H9 (cell line): ENCODE measurements at regions not wholly inside any gene's neighbourhood (a gene's known extent, or its start where the extent isn't known, plus 50 kb on each side); places are given as distances from the start of the nearest gene placed in this dataset.

Experiments
- DNase-seq: peaks from one replicate; pipeline ENCODE4 v3.0.0-alpha.2; 2017
- H2AFZ ChIP-seq: one replicate; pipeline ENCODE4 v1.6.1; 2013; ENCODE audit warnings: mild to moderate bottlenecking, low read length, control low read depth, moderate library complexity
- H2AK5ac ChIP-seq: 2 replicates; pipeline ENCODE4 v1.6.1; 2013; ENCODE audit warnings: low read length, control low read depth, mixed read lengths; ENCODE audit not compliant: insufficient read length
- H2BK120ac ChIP-seq: one replicate; pipeline ENCODE4 v1.6.1; 2013; ENCODE audit warnings: low read depth, mild to moderate bottlenecking, low read length, control low read depth, inconsistent platforms; ENCODE audit not compliant: poor library complexity, severe bottlenecking
- H2BK12ac ChIP-seq: 2 replicates; pipeline ENCODE4 v1.6.1; 2013; ENCODE audit warnings: low read length, control low read depth, mixed read lengths, low read depth; ENCODE audit not compliant: insufficient read length
- H2BK15ac ChIP-seq: 2 replicates; pipeline ENCODE4 v1.6.1; 2013; ENCODE audit warnings: low read depth, low read length, control low read depth
- H2BK20ac ChIP-seq: one replicate; pipeline ENCODE4 v1.6.1; 2013; ENCODE audit warnings: low read depth, mild to moderate bottlenecking, low read length, control low read depth, inconsistent platforms; ENCODE audit not compliant: poor library complexity, severe bottlenecking
- H2BK5ac ChIP-seq: 2 replicates; pipeline ENCODE4 v1.6.1; 2013; ENCODE audit warnings: low read length, control low read depth, mixed read lengths; ENCODE audit not compliant: insufficient read length
- H3K14ac ChIP-seq: 2 replicates; pipeline ENCODE4 v1.6.1; 2013; ENCODE audit warnings: low read length, control low read depth; ENCODE audit not compliant: insufficient read depth
- H3K18ac ChIP-seq: 2 replicates; pipeline ENCODE4 v1.6.1; 2013; ENCODE audit warnings: low read depth, mild to moderate bottlenecking, mixed read lengths, low read length, control low read depth; ENCODE audit not compliant: insufficient read length
- H3K23ac ChIP-seq: 2 replicates; pipeline ENCODE4 v1.6.1; 2013; ENCODE audit warnings: low read length, control low read depth, mixed read lengths, low read depth; ENCODE audit not compliant: insufficient read length
- H3K23me2 ChIP-seq: 2 replicates; pipeline ENCODE4 v1.6.1; 2013; ENCODE audit warnings: low read depth, mild to moderate bottlenecking, mixed read lengths, low read length, control low read depth; ENCODE audit not compliant: insufficient read length, poor library complexity, severe bottlenecking
- H3K27ac ChIP-seq: 2 replicates; pipeline ENCODE4 v1.5.1; 2013; ENCODE audit warnings: low read length, control low read depth, mixed read lengths, low read depth; ENCODE audit not compliant: insufficient read length
- H3K27me3 ChIP-seq: 2 replicates; pipeline ENCODE4 v1.6.1; 2013; ENCODE audit warnings: low read length, control low read depth, inconsistent platforms; ENCODE audit not compliant: insufficient read depth
- H3K4ac ChIP-seq: 2 replicates; pipeline ENCODE4 v1.6.1; 2013; ENCODE audit warnings: low read depth, mild to moderate bottlenecking, control low read depth, inconsistent platforms, low read length, moderate library complexity
- H3K4me1 ChIP-seq: 2 replicates; pipeline ENCODE4 v1.6.1; 2013; ENCODE audit warnings: low read length, control low read depth, inconsistent platforms; ENCODE audit not compliant: insufficient read depth
- H3K4me2 ChIP-seq: 2 replicates; pipeline ENCODE4 v1.6.1; 2013; ENCODE audit warnings: low read length, control low read depth, mixed read lengths; ENCODE audit not compliant: insufficient read length, insufficient read depth
- H3K56ac ChIP-seq: 2 replicates; pipeline ENCODE4 v1.6.1; 2013; ENCODE audit warnings: low read depth, mild to moderate bottlenecking, mixed read lengths, low read length, control low read depth; ENCODE audit not compliant: insufficient read length
- H3K79me1 ChIP-seq: 2 replicates; pipeline ENCODE4 v1.6.1; 2013; ENCODE audit warnings: low read depth, mild to moderate bottlenecking, moderate library complexity, low read length, control low read depth, inconsistent platforms; ENCODE audit not compliant: insufficient read depth, poor library complexity, severe bottlenecking
- H3K79me2 ChIP-seq: 2 replicates; pipeline ENCODE4 v1.6.1; 2013; ENCODE audit warnings: low read length, control low read depth, inconsistent platforms; ENCODE audit not compliant: insufficient read depth
- H3K9ac ChIP-seq: 2 replicates; pipeline ENCODE4 v1.6.1; 2013; ENCODE audit warnings: low read length, control low read depth, mixed read lengths; ENCODE audit not compliant: insufficient read length; ENCODE audit errors: extremely low read depth
- H3K9me3 ChIP-seq: one replicate; pipeline ENCODE4 v1.6.1; 2013; ENCODE audit warnings: low read depth, low read length, inconsistent platforms; ENCODE audit not compliant: control insufficient read depth
- H3T11ph ChIP-seq: one replicate; pipeline ENCODE4 v1.6.1; 2013; ENCODE audit warnings: mild to moderate bottlenecking, low read length, control low read depth, inconsistent platforms
- H4K20me1 ChIP-seq: one replicate; pipeline ENCODE4 v1.6.1; 2013; ENCODE audit not compliant: control insufficient read depth, insufficient read length, insufficient read depth
- H4K5ac ChIP-seq: 2 replicates; pipeline ENCODE4 v1.6.1; 2013; ENCODE audit warnings: low read depth, mild to moderate bottlenecking, mixed read lengths, low read length, control low read depth; ENCODE audit not compliant: insufficient read length
- H4K8ac ChIP-seq: replicated peaks from 2 replicates; pipeline ENCODE4 v1.6.1; 2013; ENCODE audit warnings: low read length, control low read depth, mixed read lengths, low read depth; ENCODE audit not compliant: insufficient read length
- H4K91ac ChIP-seq: 2 replicates; pipeline ENCODE4 v1.6.1; 2013; ENCODE audit warnings: low read depth, mild to moderate bottlenecking, moderate library complexity, mixed read lengths, low read length, control low read depth; ENCODE audit not compliant: insufficient read length
- H3K27ac Mint-ChIP-seq, 3 experiments: 2 replicates in 2 of 3; 3 replicates in 1 of 3; pipeline ENCODE4 v1.8.0; 2020 to 2021; ENCODE audit warnings: mixed read lengths in 3 of 3, mild to moderate bottlenecking in 1 of 3, moderate library complexity in 1 of 3
- H3K27me3 Mint-ChIP-seq: 2 replicates; pipeline ENCODE4 v1.8.0; 2021; ENCODE audit warnings: low read depth, mild to moderate bottlenecking, moderate library complexity, mixed read lengths
- H3K36me3 Mint-ChIP-seq, 3 experiments: 2 replicates in 2 of 3; 3 replicates in 1 of 3; pipeline ENCODE4 v1.8.0; 2020 to 2021; ENCODE audit warnings: low read depth in 3 of 3, mixed read lengths in 3 of 3; ENCODE audit not compliant: insufficient read depth in 1 of 3
- H3K4me1 Mint-ChIP-seq, 2 experiments: 2 replicates each; pipeline ENCODE4 v1.8.0; 2020; ENCODE audit warnings: mixed read lengths in 2 of 2
- H3K4me3 Mint-ChIP-seq, 2 experiments: 2 replicates in 1 of 2; 3 replicates in 1 of 2; pipeline ENCODE4 v1.8.0; 2020 to 2021; ENCODE audit warnings: mild to moderate bottlenecking in 2 of 2, mixed read lengths in 2 of 2, moderate library complexity in 1 of 2
- H3K9me3 Mint-ChIP-seq, 2 experiments: 2 replicates in 1 of 2; 3 replicates in 1 of 2; pipeline ENCODE4 v1.8.0; 2020; ENCODE audit warnings: mild to moderate bottlenecking in 2 of 2, mixed read lengths in 2 of 2, moderate library complexity in 1 of 2
- WGBS: extraction: QIAGEN DNeasy Blood & Tissue Kit; methylation state at CpG from one replicate; pipeline ENCODE4 v1.1.7; 2013; ENCODE audit warnings: missing lambda C conversion rate, low lambda C conversion rate, mixed read lengths; ENCODE audit not compliant: insufficient read length; ENCODE audit errors: extremely low coverage; 5-methylcytosine and 5-hydroxymethylcytosine counted together
- TF ChIP-seq, protein P1 (sequence below): fragments of 200-600 bp; sonication (generic); conservative IDR thresholded peaks from 3 replicates; pipeline ENCODE4 v1.8.0; 2021; ENCODE audit warnings: antibody characterized with exemption, mild to moderate bottlenecking

DNA sequence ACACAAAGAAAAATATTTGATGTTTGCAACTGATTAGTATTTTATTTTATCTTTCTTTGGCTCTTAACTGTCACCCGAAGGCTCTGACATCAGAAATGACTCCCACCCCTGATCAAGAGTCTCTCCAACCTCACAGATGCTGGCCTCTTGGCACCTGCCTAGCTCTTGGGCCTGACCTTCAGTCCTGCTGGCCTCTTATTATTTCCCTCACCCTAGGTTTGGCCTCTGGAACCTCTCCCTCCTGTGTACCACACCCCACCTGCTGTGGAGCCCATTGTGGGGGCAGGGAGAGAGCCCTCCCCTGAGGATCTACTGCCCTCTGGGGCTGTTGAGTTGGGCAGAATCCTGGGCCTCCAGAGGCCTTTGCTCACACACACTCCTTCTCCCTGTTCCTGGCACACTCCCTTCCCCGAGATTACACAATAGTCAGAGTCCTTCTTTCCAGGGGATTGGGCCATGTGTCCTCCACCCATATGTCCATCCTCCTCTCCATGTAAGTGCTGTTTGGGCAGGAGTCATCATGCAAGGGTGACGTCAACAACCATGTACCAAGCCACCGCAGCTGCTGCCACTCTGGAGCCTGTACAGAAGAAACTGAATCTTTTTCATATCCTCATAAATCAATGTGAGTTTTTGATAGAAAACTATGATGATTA, 124.3 kb downstream of the RASSF9 start:
- WGBS, result no CpG with 5 or more reads among the region's 4 CpGs
- H2BK120ac ChIP-seq, result no peak overlapping the region
- H2BK20ac ChIP-seq, result no peak overlapping the region
- Mint-ChIP-seq H3K27me3 (no peaks in the 10 kb centered on the region), H3K36me3 (no peaks in the 10 kb centered on the region; a peak in 1 of 7 replicates), H3K4me3 (no peak overlapping the region), H3K9me3 (no peaks in the 10 kb centered on the region; a peak in 2 of 5 replicates), H3K4me1 (no peaks in the 10 kb centered on the region; a peak in 1 of 4 replicates), H3K27ac (peak overlapping the region in 2 of 3 experiments; percentile 78 to 83; a peak in 2 of 7 replicates)
- H3K27ac ChIP-seq, result no peak overlapping the region
- H4K20me1 ChIP-seq, result no peaks in the 10 kb centered on the region
- H2BK15ac ChIP-seq, result no peak overlapping the region
- H3K4ac ChIP-seq, result no peak overlapping the region
- H3K23ac ChIP-seq, result no peak overlapping the region
- H3K56ac ChIP-seq, result no peak overlapping the region
- H3K27me3 ChIP-seq, result no peaks in the 10 kb centered on the region
- H3K79me2 ChIP-seq, result no peaks in the 10 kb centered on the region
- H3K4me2 ChIP-seq, result no peak overlapping the region
- no peak for DNase-seq
- H2BK12ac ChIP-seq, result no peak overlapping the region
- no peak overlapping the region for H4K5ac ChIP-seq
- H4K91ac ChIP-seq, result no peak overlapping the region
- H3K9me3 ChIP-seq, result no peaks in the 10 kb centered on the region
- no peak overlapping the region for H4K8ac ChIP-seq
- H3K9ac ChIP-seq, result no peak overlapping the region
- no peaks in the 10 kb centered on the region for H3K23me2 ChIP-seq
- H3K14ac ChIP-seq, result no peak overlapping the region; the same call in 1 of the 2 replicates
- no peak overlapping the region for H2AFZ ChIP-seq
- no peak overlapping the region for H2AK5ac ChIP-seq
- no peak overlapping the region for H3K18ac ChIP-seq
- TF ChIP-seq, protein P1, sequence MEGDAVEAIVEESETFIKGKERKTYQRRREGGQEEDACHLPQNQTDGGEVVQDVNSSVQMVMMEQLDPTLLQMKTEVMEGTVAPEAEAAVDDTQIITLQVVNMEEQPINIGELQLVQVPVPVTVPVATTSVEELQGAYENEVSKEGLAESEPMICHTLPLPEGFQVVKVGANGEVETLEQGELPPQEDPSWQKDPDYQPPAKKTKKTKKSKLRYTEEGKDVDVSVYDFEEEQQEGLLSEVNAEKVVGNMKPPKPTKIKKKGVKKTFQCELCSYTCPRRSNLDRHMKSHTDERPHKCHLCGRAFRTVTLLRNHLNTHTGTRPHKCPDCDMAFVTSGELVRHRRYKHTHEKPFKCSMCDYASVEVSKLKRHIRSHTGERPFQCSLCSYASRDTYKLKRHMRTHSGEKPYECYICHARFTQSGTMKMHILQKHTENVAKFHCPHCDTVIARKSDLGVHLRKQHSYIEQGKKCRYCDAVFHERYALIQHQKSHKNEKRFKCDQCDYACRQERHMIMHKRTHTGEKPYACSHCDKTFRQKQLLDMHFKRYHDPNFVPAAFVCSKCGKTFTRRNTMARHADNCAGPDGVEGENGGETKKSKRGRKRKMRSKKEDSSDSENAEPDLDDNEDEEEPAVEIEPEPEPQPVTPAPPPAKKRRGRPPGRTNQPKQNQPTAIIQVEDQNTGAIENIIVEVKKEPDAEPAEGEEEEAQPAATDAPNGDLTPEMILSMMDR, result no peak
- H3K79me1 ChIP-seq, result no peaks in the 10 kb centered on the region
- H3T11ph ChIP-seq, result no peak overlapping the region
- no peak overlapping the region for H2BK5ac ChIP-seq
- no peaks in the 10 kb centered on the region for H3K4me1 ChIP-seq
